ENCODE measurements at regions not wholly inside any gene's neighbourhood (a gene's known extent, or its start where the extent isn't known, plus 50 kb on each side); places are given as distances from the start of the nearest gene placed in this dataset. TPM values are rescaled to one million over a fixed set of nuclear protein-coding genes. Genes with fewer than 3 reads are reported as not detected.

GRCh38 chr18:72940509-72940908 lies 72.7 kb upstream of the NETO1 start:
- H3K27me3 ChIP-seq = no peaks in the 10 kb centered on the region
- H3K9me3 ChIP-seq = no peaks in the 10 kb centered on the region
- H3K4me1 ChIP-seq = no peaks in the 10 kb centered on the region
- intact Hi-C loops (cut with DNase I; ENCODE audit: low total_unique reads) = no loop called here
- no peaks in the 10 kb centered on the region for H3K36me3 ChIP-seq
- no peak overlapping the region for H3K27ac ChIP-seq
- TF ChIP-seq CTCF (IDR thresholded peaks at IDR 0.05) = no peak
- TF ChIP-seq POLR2A (IDR thresholded peaks at IDR 0.05) = no peak
- no peak overlapping the region for H3K4me3 ChIP-seq
- no peak for DNase-seq

- no peak for DNase-seq
- no peak for TF ChIP-seq POLR2A (IDR thresholded peaks at IDR 0.05)
- no peak for TF ChIP-seq CTCF (IDR thresholded peaks at IDR 0.05)
- H3K36me3 ChIP-seq = no peaks in the 10 kb centered on the region
- no peaks in the 10 kb centered on the region for H3K4me1 ChIP-seq
- no peaks in the 10 kb centered on the region for H3K9me3 ChIP-seq
- intact Hi-C loops (cut with DNase I; ENCODE audit: low total_unique reads) = no loop called here
- H3K4me3 ChIP-seq = no peak overlapping the region
- H3K27me3 ChIP-seq = no peaks in the 10 kb centered on the region
- no peak overlapping the region for H3K27ac ChIP-seq
Measured at GRCh38 chr18:72935744-72936143, 68.0 kb upstream of the NETO1 start.

- Histone ChIP-seq H3K4me3 (no peak overlapping the region), H3K9me3 (peaks cover 0 to 2% of the 10 kb centered on the region in 2 donors), H3K27ac (no peak overlapping the region), H3K36me3 (no peaks in the 10 kb centered on the region), H3K27me3 (no peaks in the 10 kb centered on the region), H3K4me1 (no peaks in the 10 kb centered on the region)
- intact Hi-C loops (cut with DNase I; ENCODE audit: low total_unique reads) = no loop called here
- DNase-seq = no peak
- TF ChIP-seq POLR2A (IDR thresholded peaks at IDR 0.05) = no peak
- TF ChIP-seq CTCF (IDR thresholded peaks at IDR 0.05) = no peak
Measured at GRCh38 chr18:72922895-72923294, 55.1 kb upstream of the NETO1 start.

Small RNA genes in the stretch of these regions (small RNA-seq; reads per million reads assigned to genes)
- gene RN7SL401P = not detected
